H9 (cell line): ENCODE measurements at regions not wholly inside any gene's neighbourhood (a gene's known extent, or its start where the extent isn't known, plus 50 kb on each side); places are given as distances from the start of the nearest gene placed in this dataset.

Experiments used
- DNase-seq: peaks from one replicate; pipeline ENCODE4 v3.0.0-alpha.2; 2017
- H2AFZ ChIP-seq: one replicate; pipeline ENCODE4 v1.6.1; 2013; ENCODE audit warnings: mild to moderate bottlenecking, low read length, control low read depth, moderate library complexity
- H2AK5ac ChIP-seq: 2 replicates; pipeline ENCODE4 v1.6.1; 2013; ENCODE audit warnings: low read length, control low read depth, mixed read lengths; ENCODE audit not compliant: insufficient read length
- H2BK120ac ChIP-seq: one replicate; pipeline ENCODE4 v1.6.1; 2013; ENCODE audit warnings: low read depth, mild to moderate bottlenecking, low read length, control low read depth, inconsistent platforms; ENCODE audit not compliant: poor library complexity, severe bottlenecking
- H2BK12ac ChIP-seq: 2 replicates; pipeline ENCODE4 v1.6.1; 2013; ENCODE audit warnings: low read length, control low read depth, mixed read lengths, low read depth; ENCODE audit not compliant: insufficient read length
- H2BK15ac ChIP-seq: 2 replicates; pipeline ENCODE4 v1.6.1; 2013; ENCODE audit warnings: low read depth, low read length, control low read depth
- H2BK20ac ChIP-seq: one replicate; pipeline ENCODE4 v1.6.1; 2013; ENCODE audit warnings: low read depth, mild to moderate bottlenecking, low read length, control low read depth, inconsistent platforms; ENCODE audit not compliant: poor library complexity, severe bottlenecking
- H2BK5ac ChIP-seq: 2 replicates; pipeline ENCODE4 v1.6.1; 2013; ENCODE audit warnings: low read length, control low read depth, mixed read lengths; ENCODE audit not compliant: insufficient read length
- H3K14ac ChIP-seq: 2 replicates; pipeline ENCODE4 v1.6.1; 2013; ENCODE audit warnings: low read length, control low read depth; ENCODE audit not compliant: insufficient read depth
- H3K18ac ChIP-seq: 2 replicates; pipeline ENCODE4 v1.6.1; 2013; ENCODE audit warnings: low read depth, mild to moderate bottlenecking, mixed read lengths, low read length, control low read depth; ENCODE audit not compliant: insufficient read length
- H3K23ac ChIP-seq: 2 replicates; pipeline ENCODE4 v1.6.1; 2013; ENCODE audit warnings: low read length, control low read depth, mixed read lengths, low read depth; ENCODE audit not compliant: insufficient read length
- H3K23me2 ChIP-seq: 2 replicates; pipeline ENCODE4 v1.6.1; 2013; ENCODE audit warnings: low read depth, mild to moderate bottlenecking, mixed read lengths, low read length, control low read depth; ENCODE audit not compliant: insufficient read length, poor library complexity, severe bottlenecking
- H3K27ac ChIP-seq: 2 replicates; pipeline ENCODE4 v1.5.1; 2013; ENCODE audit warnings: low read length, control low read depth, mixed read lengths, low read depth; ENCODE audit not compliant: insufficient read length
- H3K27me3 ChIP-seq: 2 replicates; pipeline ENCODE4 v1.6.1; 2013; ENCODE audit warnings: low read length, control low read depth, inconsistent platforms; ENCODE audit not compliant: insufficient read depth
- H3K4ac ChIP-seq: 2 replicates; pipeline ENCODE4 v1.6.1; 2013; ENCODE audit warnings: low read depth, mild to moderate bottlenecking, control low read depth, inconsistent platforms, low read length, moderate library complexity
- H3K4me1 ChIP-seq: 2 replicates; pipeline ENCODE4 v1.6.1; 2013; ENCODE audit warnings: low read length, control low read depth, inconsistent platforms; ENCODE audit not compliant: insufficient read depth
- H3K4me2 ChIP-seq: 2 replicates; pipeline ENCODE4 v1.6.1; 2013; ENCODE audit warnings: low read length, control low read depth, mixed read lengths; ENCODE audit not compliant: insufficient read length, insufficient read depth
- H3K56ac ChIP-seq: 2 replicates; pipeline ENCODE4 v1.6.1; 2013; ENCODE audit warnings: low read depth, mild to moderate bottlenecking, mixed read lengths, low read length, control low read depth; ENCODE audit not compliant: insufficient read length
- H3K79me1 ChIP-seq: 2 replicates; pipeline ENCODE4 v1.6.1; 2013; ENCODE audit warnings: low read depth, mild to moderate bottlenecking, moderate library complexity, low read length, control low read depth, inconsistent platforms; ENCODE audit not compliant: insufficient read depth, poor library complexity, severe bottlenecking
- H3K79me2 ChIP-seq: 2 replicates; pipeline ENCODE4 v1.6.1; 2013; ENCODE audit warnings: low read length, control low read depth, inconsistent platforms; ENCODE audit not compliant: insufficient read depth
- H3K9ac ChIP-seq: 2 replicates; pipeline ENCODE4 v1.6.1; 2013; ENCODE audit warnings: low read length, control low read depth, mixed read lengths; ENCODE audit not compliant: insufficient read length; ENCODE audit errors: extremely low read depth
- H3K9me3 ChIP-seq: one replicate; pipeline ENCODE4 v1.6.1; 2013; ENCODE audit warnings: low read depth, low read length, inconsistent platforms; ENCODE audit not compliant: control insufficient read depth
- H3T11ph ChIP-seq: one replicate; pipeline ENCODE4 v1.6.1; 2013; ENCODE audit warnings: mild to moderate bottlenecking, low read length, control low read depth, inconsistent platforms
- H4K20me1 ChIP-seq: one replicate; pipeline ENCODE4 v1.6.1; 2013; ENCODE audit not compliant: control insufficient read depth, insufficient read length, insufficient read depth
- H4K5ac ChIP-seq: 2 replicates; pipeline ENCODE4 v1.6.1; 2013; ENCODE audit warnings: low read depth, mild to moderate bottlenecking, mixed read lengths, low read length, control low read depth; ENCODE audit not compliant: insufficient read length
- H4K8ac ChIP-seq: replicated peaks from 2 replicates; pipeline ENCODE4 v1.6.1; 2013; ENCODE audit warnings: low read length, control low read depth, mixed read lengths, low read depth; ENCODE audit not compliant: insufficient read length
- H4K91ac ChIP-seq: 2 replicates; pipeline ENCODE4 v1.6.1; 2013; ENCODE audit warnings: low read depth, mild to moderate bottlenecking, moderate library complexity, mixed read lengths, low read length, control low read depth; ENCODE audit not compliant: insufficient read length
- H3K27ac Mint-ChIP-seq, 3 experiments: 2 replicates in 2 of 3; 3 replicates in 1 of 3; pipeline ENCODE4 v1.8.0; 2020 to 2021; ENCODE audit warnings: mixed read lengths in 3 of 3, mild to moderate bottlenecking in 1 of 3, moderate library complexity in 1 of 3
- H3K27me3 Mint-ChIP-seq: 2 replicates; pipeline ENCODE4 v1.8.0; 2021; ENCODE audit warnings: low read depth, mild to moderate bottlenecking, moderate library complexity, mixed read lengths
- H3K36me3 Mint-ChIP-seq, 3 experiments: 2 replicates in 2 of 3; 3 replicates in 1 of 3; pipeline ENCODE4 v1.8.0; 2020 to 2021; ENCODE audit warnings: low read depth in 3 of 3, mixed read lengths in 3 of 3; ENCODE audit not compliant: insufficient read depth in 1 of 3
- H3K4me1 Mint-ChIP-seq, 2 experiments: 2 replicates each; pipeline ENCODE4 v1.8.0; 2020; ENCODE audit warnings: mixed read lengths in 2 of 2
- H3K4me3 Mint-ChIP-seq, 2 experiments: 2 replicates in 1 of 2; 3 replicates in 1 of 2; pipeline ENCODE4 v1.8.0; 2020 to 2021; ENCODE audit warnings: mild to moderate bottlenecking in 2 of 2, mixed read lengths in 2 of 2, moderate library complexity in 1 of 2
- H3K9me3 Mint-ChIP-seq, 2 experiments: 2 replicates in 1 of 2; 3 replicates in 1 of 2; pipeline ENCODE4 v1.8.0; 2020; ENCODE audit warnings: mild to moderate bottlenecking in 2 of 2, mixed read lengths in 2 of 2, moderate library complexity in 1 of 2
- CTCF ChIP-seq: fragments of 200-600 bp; sonication (generic); conservative IDR thresholded peaks from 3 replicates; pipeline ENCODE4 v1.8.0; 2021; ENCODE audit warnings: antibody characterized with exemption, mild to moderate bottlenecking
- WGBS: extraction: QIAGEN DNeasy Blood & Tissue Kit; methylation state at CpG from one replicate; pipeline ENCODE4 v1.1.7; 2013; ENCODE audit warnings: missing lambda C conversion rate, low lambda C conversion rate, mixed read lengths; ENCODE audit not compliant: insufficient read length; ENCODE audit errors: extremely low coverage; 5-methylcytosine and 5-hydroxymethylcytosine counted together

- peak overlapping the region; percentile 82 for H3K18ac ChIP-seq
- Mint-ChIP-seq H3K9me3 (peaks cover 20 to 61% of the 10 kb centered on the region in 2 experiments), H3K36me3 (peaks cover 9 to 14% (median 13%) of the 10 kb centered on the region in 3 experiments; a peak in 6 of 7 replicates), H3K27me3 (peaks cover 1% of the 10 kb centered on the region), H3K4me3 (peak overlapping the region; percentile 22 to 50; a peak in 4 of 5 replicates), H3K4me1 (peaks cover 53 to 59% of the 10 kb centered on the region in 2 experiments), H3K27ac (peak overlapping the region; percentile 87 to 96 (median 94))
- no CpG with 5 or more reads among the region's 9 CpGs for WGBS
- H2BK120ac ChIP-seq = peak overlapping the region; percentile 90
- H3K23me2 ChIP-seq = no peaks in the 10 kb centered on the region
- peak overlapping the region; percentile 88 for H3T11ph ChIP-seq
- H3K14ac ChIP-seq = peak overlapping the region; percentile 65; the same call in 1 of the 2 replicates
- DNase-seq = peak; percentile 69
- H4K91ac ChIP-seq = no peak overlapping the region
- H3K79me1 ChIP-seq = no peaks in the 10 kb centered on the region
- H3K79me2 ChIP-seq = no peaks in the 10 kb centered on the region
- 0 out of 2 replicates have a peak, but pooled peaks cover 2% of the 10 kb centered on the region for H3K27me3 ChIP-seq
- H2BK5ac ChIP-seq = no peak overlapping the region
- H3K4ac ChIP-seq = no peak overlapping the region; the same call in 1 of the 2 replicates
- H4K5ac ChIP-seq = no peak overlapping the region
- H2AFZ ChIP-seq = no peak overlapping the region
- no peak overlapping the region for H3K23ac ChIP-seq
- H3K4me1 ChIP-seq = peaks cover 13% of the 10 kb centered on the region
- H2AK5ac ChIP-seq = no peak overlapping the region
- no peaks in the 10 kb centered on the region for H4K20me1 ChIP-seq
- H3K4me2 ChIP-seq = peak overlapping the region; percentile 35
- H3K56ac ChIP-seq = no peak overlapping the region
- no peak overlapping the region for H2BK12ac ChIP-seq
- peaks cover 22% of the 10 kb centered on the region for H3K9me3 ChIP-seq
- H3K9ac ChIP-seq = no peak overlapping the region
- H4K8ac ChIP-seq = no peak overlapping the region
- H2BK20ac ChIP-seq = no peak overlapping the region
- H3K27ac ChIP-seq = peak overlapping the region; percentile 65
- no peak for TF ChIP-seq CTCF
- no peak overlapping the region for H2BK15ac ChIP-seq
Measured at GRCh38 chrX:9148615-9149399, 114.9 kb upstream of the FAM9B start.
